ENCODE measurements at regions not wholly inside any gene's neighbourhood (a gene's known extent, or its start where the extent isn't known, plus 50 kb on each side); places are given as distances from the start of the nearest gene placed in this dataset.
A peak's percentile ranks its signal among the peaks of the same experiment; 100 is the strongest.

DNA sequence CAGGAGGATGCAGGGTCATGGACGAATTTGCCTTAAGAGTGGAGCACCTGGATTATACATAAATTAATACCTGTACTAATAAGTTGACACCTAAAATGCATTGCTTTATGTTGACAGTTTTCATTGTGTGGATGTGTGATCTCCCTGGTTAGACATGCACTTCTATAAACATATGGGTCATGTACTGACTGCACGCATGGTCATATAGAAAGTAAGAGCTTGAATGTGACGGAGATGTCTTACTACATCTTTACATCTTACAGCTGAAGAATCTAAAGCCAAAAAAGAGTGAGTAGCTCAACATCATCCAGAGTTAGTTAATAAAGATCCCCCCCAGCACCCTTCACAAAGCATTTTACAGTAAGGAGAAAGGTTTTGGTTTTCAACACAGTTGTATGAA is 408.4 kb upstream of the JARID2 start:
- TF ChIP-seq, protein P1, sequence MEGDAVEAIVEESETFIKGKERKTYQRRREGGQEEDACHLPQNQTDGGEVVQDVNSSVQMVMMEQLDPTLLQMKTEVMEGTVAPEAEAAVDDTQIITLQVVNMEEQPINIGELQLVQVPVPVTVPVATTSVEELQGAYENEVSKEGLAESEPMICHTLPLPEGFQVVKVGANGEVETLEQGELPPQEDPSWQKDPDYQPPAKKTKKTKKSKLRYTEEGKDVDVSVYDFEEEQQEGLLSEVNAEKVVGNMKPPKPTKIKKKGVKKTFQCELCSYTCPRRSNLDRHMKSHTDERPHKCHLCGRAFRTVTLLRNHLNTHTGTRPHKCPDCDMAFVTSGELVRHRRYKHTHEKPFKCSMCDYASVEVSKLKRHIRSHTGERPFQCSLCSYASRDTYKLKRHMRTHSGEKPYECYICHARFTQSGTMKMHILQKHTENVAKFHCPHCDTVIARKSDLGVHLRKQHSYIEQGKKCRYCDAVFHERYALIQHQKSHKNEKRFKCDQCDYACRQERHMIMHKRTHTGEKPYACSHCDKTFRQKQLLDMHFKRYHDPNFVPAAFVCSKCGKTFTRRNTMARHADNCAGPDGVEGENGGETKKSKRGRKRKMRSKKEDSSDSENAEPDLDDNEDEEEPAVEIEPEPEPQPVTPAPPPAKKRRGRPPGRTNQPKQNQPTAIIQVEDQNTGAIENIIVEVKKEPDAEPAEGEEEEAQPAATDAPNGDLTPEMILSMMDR (IDR thresholded peaks at IDR 0.05; ENCODE audit: insufficient read depth, low read length) = no peak
- no peak for TF ChIP-seq POLR2AphosphoS5 (IDR thresholded peaks at IDR 0.05; ENCODE audit: low read depth)
- no peak for TF ChIP-seq SPI1 (IDR thresholded peaks at IDR 0.05; ENCODE audit: borderline replicate concordance, low read depth)
- TF ChIP-seq, protein P2, sequence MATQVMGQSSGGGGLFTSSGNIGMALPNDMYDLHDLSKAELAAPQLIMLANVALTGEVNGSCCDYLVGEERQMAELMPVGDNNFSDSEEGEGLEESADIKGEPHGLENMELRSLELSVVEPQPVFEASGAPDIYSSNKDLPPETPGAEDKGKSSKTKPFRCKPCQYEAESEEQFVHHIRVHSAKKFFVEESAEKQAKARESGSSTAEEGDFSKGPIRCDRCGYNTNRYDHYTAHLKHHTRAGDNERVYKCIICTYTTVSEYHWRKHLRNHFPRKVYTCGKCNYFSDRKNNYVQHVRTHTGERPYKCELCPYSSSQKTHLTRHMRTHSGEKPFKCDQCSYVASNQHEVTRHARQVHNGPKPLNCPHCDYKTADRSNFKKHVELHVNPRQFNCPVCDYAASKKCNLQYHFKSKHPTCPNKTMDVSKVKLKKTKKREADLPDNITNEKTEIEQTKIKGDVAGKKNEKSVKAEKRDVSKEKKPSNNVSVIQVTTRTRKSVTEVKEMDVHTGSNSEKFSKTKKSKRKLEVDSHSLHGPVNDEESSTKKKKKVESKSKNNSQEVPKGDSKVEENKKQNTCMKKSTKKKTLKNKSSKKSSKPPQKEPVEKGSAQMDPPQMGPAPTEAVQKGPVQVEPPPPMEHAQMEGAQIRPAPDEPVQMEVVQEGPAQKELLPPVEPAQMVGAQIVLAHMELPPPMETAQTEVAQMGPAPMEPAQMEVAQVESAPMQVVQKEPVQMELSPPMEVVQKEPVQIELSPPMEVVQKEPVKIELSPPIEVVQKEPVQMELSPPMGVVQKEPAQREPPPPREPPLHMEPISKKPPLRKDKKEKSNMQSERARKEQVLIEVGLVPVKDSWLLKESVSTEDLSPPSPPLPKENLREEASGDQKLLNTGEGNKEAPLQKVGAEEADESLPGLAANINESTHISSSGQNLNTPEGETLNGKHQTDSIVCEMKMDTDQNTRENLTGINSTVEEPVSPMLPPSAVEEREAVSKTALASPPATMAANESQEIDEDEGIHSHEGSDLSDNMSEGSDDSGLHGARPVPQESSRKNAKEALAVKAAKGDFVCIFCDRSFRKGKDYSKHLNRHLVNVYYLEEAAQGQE (IDR thresholded peaks at IDR 0.05; ENCODE audit: insufficient replicate concordance, low read depth) = no peak
- no peak overlapping the region for H3K4me3 ChIP-seq (replicated peaks; ENCODE audit: insufficient read depth, low read length)
- no peak overlapping the region for H3K27ac ChIP-seq (replicated peaks)
- DNase-seq (ENCODE audit: low read depth in 1 of 2, low spot score in 1 of 2) = no peak
- H3K27me3 ChIP-seq (ENCODE audit: insufficient read depth, poor library complexity, severe bottlenecking) = no peaks in the 10 kb centered on the region

DNA sequence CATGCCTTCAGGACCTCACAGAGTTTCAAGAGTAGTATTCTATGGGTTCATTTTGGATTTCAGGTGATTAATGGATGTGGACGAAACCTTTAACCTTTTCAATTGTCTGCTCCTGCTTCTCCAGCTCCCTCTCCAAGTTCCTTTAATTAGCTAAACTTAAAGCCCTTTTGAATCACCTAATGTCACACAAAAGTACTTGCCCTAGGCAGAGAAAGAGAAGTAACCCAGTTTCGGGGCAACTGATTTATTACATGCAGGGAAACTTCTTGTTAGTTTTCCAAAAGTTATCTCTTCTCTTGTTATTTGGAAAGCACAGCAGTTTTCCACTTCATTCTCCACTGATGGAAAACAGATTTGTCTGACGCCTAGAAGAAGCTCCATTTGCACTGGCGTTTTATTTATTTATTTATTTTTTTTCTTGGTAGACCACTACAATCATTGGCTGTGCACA is 407.7 kb upstream of the JARID2 start:
- no peak for DNase-seq (ENCODE audit: low read depth in 1 of 2, low spot score in 1 of 2)
- H3K27me3 ChIP-seq (ENCODE audit: insufficient read depth, poor library complexity, severe bottlenecking) = no peaks in the 10 kb centered on the region
- no peak overlapping the region for H3K4me3 ChIP-seq (replicated peaks; ENCODE audit: insufficient read depth, low read length)
- H3K27ac ChIP-seq (replicated peaks) = no peak overlapping the region
- TF ChIP-seq, protein P1 (IDR thresholded peaks at IDR 0.05; ENCODE audit: insufficient read depth, low read length) = no peak
- TF ChIP-seq GABPA (IDR thresholded peaks at IDR 0.05; ENCODE audit: low read depth) = no peak
- TF ChIP-seq POLR2AphosphoS5 (IDR thresholded peaks at IDR 0.05; ENCODE audit: low read depth) = no peak
- no peak for TF ChIP-seq SPI1 (IDR thresholded peaks at IDR 0.05; ENCODE audit: borderline replicate concordance, low read depth)
- TF ChIP-seq, protein P2 (IDR thresholded peaks at IDR 0.05; ENCODE audit: insufficient replicate concordance, low read depth) = no peak

DNA sequence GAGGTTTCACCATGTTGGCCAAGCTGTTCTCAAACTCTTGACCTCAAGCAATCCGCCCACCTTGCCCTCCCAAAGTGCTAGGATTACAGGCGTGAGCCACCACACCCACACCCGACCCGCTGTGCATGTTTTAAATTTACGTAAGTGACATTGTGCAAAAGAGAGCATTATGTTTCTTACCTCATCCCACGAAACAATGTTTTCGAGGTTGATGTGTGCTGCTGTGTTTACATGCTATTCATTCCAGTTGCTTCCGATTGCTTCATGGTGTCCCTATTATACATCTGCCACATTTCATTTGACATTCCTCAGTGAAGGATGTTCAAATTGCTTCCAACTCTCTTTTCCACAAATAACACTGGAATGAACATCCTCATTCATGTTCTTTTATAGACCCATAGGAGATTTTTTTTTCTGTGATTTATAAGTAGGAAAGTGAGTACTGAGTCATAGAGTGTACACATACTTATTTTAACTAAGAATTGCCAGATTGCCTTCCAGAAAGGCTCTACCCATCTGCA is 403.9 kb upstream of the JARID2 start:
- H3K27ac ChIP-seq (replicated peaks) = no peak overlapping the region
- DNase-seq (ENCODE audit: low read depth in 1 of 2, low spot score in 1 of 2) = peak in 1 of 2 experiments; percentile 65
- no peak overlapping the region for H3K4me3 ChIP-seq (replicated peaks; ENCODE audit: insufficient read depth, low read length)
- H3K27me3 ChIP-seq (ENCODE audit: insufficient read depth, poor library complexity, severe bottlenecking) = no peaks in the 10 kb centered on the region
- TF ChIP-seq POLR2AphosphoS5 (IDR thresholded peaks at IDR 0.05; ENCODE audit: low read depth) (no peak), GABPA (IDR thresholded peaks at IDR 0.05; ENCODE audit: low read depth) (no peak), SPI1 (IDR thresholded peaks at IDR 0.05; ENCODE audit: borderline replicate concordance, low read depth) (no peak)
- TF ChIP-seq, protein P1 (IDR thresholded peaks at IDR 0.05; ENCODE audit: insufficient read depth, low read length) = no peak
- TF ChIP-seq, protein P2 (IDR thresholded peaks at IDR 0.05; ENCODE audit: insufficient replicate concordance, low read depth) = no peak

Data from HL-60 (cell line).